ENCODE measurements at regions not wholly inside any gene's neighbourhood (a gene's known extent, or its start where the extent isn't known, plus 50 kb on each side); places are given as distances from the start of the nearest gene placed in this dataset.

GRCh38 chr5:146959360-146959759 is 80.8 kb upstream of the PPP2R2B start:
- H3K27me3 ChIP-seq (ENCODE audit: insufficient read depth, low read length, poor library complexity, severe bottlenecking) = no peaks in the 10 kb centered on the region
- CTCF ChIA-PET = interaction anchor here (1.5 kb wide), 1 partner anchor 297 kb away, joined by 4 read pairs; no protein-coding TSS in a partner anchor
- H3K4me3 ChIP-seq (ENCODE audit: low read length) = no peak overlapping the region
- H3K9me3 ChIP-seq (ENCODE audit: low read length) = no peaks in the 10 kb centered on the region
- Mint-ChIP-seq H3K4me3 (no peak overlapping the region), H3K9me3 (no peaks in the 10 kb centered on the region), H3K27me3 (peaks cover 5 to 17% of the 10 kb centered on the region in 2 donors), H3K27ac (peak overlapping the region in 1 of 8 donors; percentile 39), H3K4me1 (no peaks in the 10 kb centered on the region), H3K36me3 (no peaks in the 10 kb centered on the region)
- no peaks in the 10 kb centered on the region for H3K4me1 ChIP-seq (ENCODE audit: insufficient read depth, low read length)
- H3K36me3 ChIP-seq (ENCODE audit: insufficient read depth, low read length) = no peaks in the 10 kb centered on the region
- POLR2A ChIA-PET = no interaction called here
- no peak overlapping the region for H3K27ac ChIP-seq (ENCODE audit: low read depth, low read length)
- DNase-seq = no peak

- DNase-seq = no peak
- no peaks in the 10 kb centered on the region for H3K36me3 Mint-ChIP-seq
- Histone ChIP-seq H3K36me3 (ENCODE audit: insufficient read depth, low read length) (no peaks in the 10 kb centered on the region), H3K4me3 (ENCODE audit: low read length) (no peak overlapping the region), H3K4me1 (ENCODE audit: insufficient read depth, low read length) (no peaks in the 10 kb centered on the region), H3K9me3 (ENCODE audit: low read length) (no peaks in the 10 kb centered on the region), H3K27ac (ENCODE audit: low read depth, low read length) (no peak overlapping the region), H3K27me3 (ENCODE audit: insufficient read depth, low read length, poor library complexity, severe bottlenecking) (no peaks in the 10 kb centered on the region)
- H3K4me3 Mint-ChIP-seq = no peak overlapping the region
- H3K9me3 Mint-ChIP-seq = no peaks in the 10 kb centered on the region
- no peak overlapping the region for H3K27ac Mint-ChIP-seq
- ChIA-PET POLR2A (no interaction called here), CTCF (interaction anchor here (1.7 to 6.8 kb wide), 3 partner anchors 300 to 420 kb away, joined by 8 to 87 read pairs (median 36); no protein-coding TSS in a partner anchor)
- no peaks in the 10 kb centered on the region for H3K4me1 Mint-ChIP-seq
- H3K27me3 Mint-ChIP-seq = peaks cover 5 to 8% of the 10 kb centered on the region in 2 donors
Measured at GRCh38 chr5:146962801-146963355, 84.3 kb upstream of the PPP2R2B start.

- H3K4me3 ChIP-seq (ENCODE audit: low read length) = no peak overlapping the region
- Mint-ChIP-seq H3K4me1 (no peaks in the 10 kb centered on the region), H3K27me3 (peaks cover 0 to 2% of the 10 kb centered on the region in 2 donors), H3K36me3 (no peaks in the 10 kb centered on the region), H3K9me3 (no peaks in the 10 kb centered on the region), H3K4me3 (no peak overlapping the region), H3K27ac (no peak overlapping the region)
- H3K4me1 ChIP-seq (ENCODE audit: insufficient read depth, low read length) = no peaks in the 10 kb centered on the region
- CTCF ChIA-PET = interaction anchor here (0.7 to 6.8 kb wide), 33 partner anchors 10 to 445 kb away, joined by 3 to 87 read pairs (median 5); partner anchors contain the start of gene PPP2R2B
- H3K27me3 ChIP-seq (ENCODE audit: insufficient read depth, low read length, poor library complexity, severe bottlenecking) = no peaks in the 10 kb centered on the region
- POLR2A ChIA-PET = no interaction called here
- no peaks in the 10 kb centered on the region for H3K9me3 ChIP-seq (ENCODE audit: low read length)
- H3K27ac ChIP-seq (ENCODE audit: low read depth, low read length) = no peak overlapping the region
- peak; percentile 20 to 57 (median 55) for DNase-seq
- no peaks in the 10 kb centered on the region for H3K36me3 ChIP-seq (ENCODE audit: insufficient read depth, low read length)
Measured at GRCh38 chr5:146965761-146966659, 87.5 kb upstream of the PPP2R2B start.

GRCh38 chr5:146967646-146968045 is 89.1 kb upstream of the PPP2R2B start:
- Mint-ChIP-seq H3K27me3 (peaks cover 2 to 3% of the 10 kb centered on the region in 2 donors), H3K36me3 (no peaks in the 10 kb centered on the region), H3K9me3 (no peaks in the 10 kb centered on the region), H3K27ac (peak overlapping the region in 1 of 8 donors; percentile 81), H3K4me1 (no peaks in the 10 kb centered on the region), H3K4me3 (no peak overlapping the region)
- ChIA-PET POLR2A (no interaction called here), CTCF (interaction anchor here (1.8 to 6.8 kb wide), 5 partner anchors 221 to 433 kb away, joined by 4 to 87 read pairs (median 33); no protein-coding TSS in a partner anchor)
- no peak overlapping the region for H3K4me3 ChIP-seq (ENCODE audit: low read length)
- H3K9me3 ChIP-seq (ENCODE audit: low read length) = no peaks in the 10 kb centered on the region
- no peak overlapping the region for H3K27ac ChIP-seq (ENCODE audit: low read depth, low read length)
- H3K27me3 ChIP-seq (ENCODE audit: insufficient read depth, low read length, poor library complexity, severe bottlenecking) = no peaks in the 10 kb centered on the region
- H3K36me3 ChIP-seq (ENCODE audit: insufficient read depth, low read length) = no peaks in the 10 kb centered on the region
- no peak for DNase-seq
- H3K4me1 ChIP-seq (ENCODE audit: insufficient read depth, low read length) = no peaks in the 10 kb centered on the region

- H3K27me3 Mint-ChIP-seq = peaks cover 3 to 16% of the 10 kb centered on the region in 2 donors
- POLR2A ChIA-PET = no interaction called here
Measured at GRCh38 chr5:146971401-146971800, 92.8 kb upstream of the PPP2R2B start.

GRCh38 chr5:146986469-146986868 is 107.9 kb upstream of the PPP2R2B start:
- CTCF ChIA-PET = no interaction called here

More at GRCh38 chr5:146971401-146971800, 92.8 kb upstream of the PPP2R2B start:
- Mint-ChIP-seq H3K27ac (no peak overlapping the region), H3K36me3 (no peaks in the 10 kb centered on the region), H3K9me3 (no peaks in the 10 kb centered on the region), H3K4me1 (no peaks in the 10 kb centered on the region), H3K4me3 (no peak overlapping the region)
- CTCF ChIA-PET = no interaction called here
- Histone ChIP-seq H3K27ac (ENCODE audit: low read depth, low read length) (no peak overlapping the region), H3K27me3 (ENCODE audit: insufficient read depth, low read length, poor library complexity, severe bottlenecking) (no peaks in the 10 kb centered on the region), H3K4me1 (ENCODE audit: insufficient read depth, low read length) (no peaks in the 10 kb centered on the region), H3K4me3 (ENCODE audit: low read length) (no peak overlapping the region), H3K9me3 (ENCODE audit: low read length) (no peaks in the 10 kb centered on the region), H3K36me3 (ENCODE audit: insufficient read depth, low read length) (no peaks in the 10 kb centered on the region)
- no peak for DNase-seq

GRCh38 chr5:146993876-146994530 is 115.4 kb upstream of the PPP2R2B start:
- Histone ChIP-seq H3K4me1 (ENCODE audit: insufficient read depth, low read length) (no peaks in the 10 kb centered on the region), H3K27me3 (ENCODE audit: insufficient read depth, low read length, poor library complexity, severe bottlenecking) (no peaks in the 10 kb centered on the region), H3K4me3 (ENCODE audit: low read length) (no peak overlapping the region), H3K36me3 (ENCODE audit: insufficient read depth, low read length) (no peaks in the 10 kb centered on the region), H3K9me3 (ENCODE audit: low read length) (no peaks in the 10 kb centered on the region), H3K27ac (ENCODE audit: low read depth, low read length) (no peak overlapping the region)
- H3K9me3 Mint-ChIP-seq = peaks cover 4 to 11% (median 6%) of the 10 kb centered on the region in 5 donors
- DNase-seq = no peak
- no peaks in the 10 kb centered on the region for H3K4me1 Mint-ChIP-seq
- peaks cover 0 to 5% (median 0%) of the 10 kb centered on the region in 3 donors for H3K36me3 Mint-ChIP-seq
- CTCF ChIA-PET = no interaction called here
- H3K27me3 Mint-ChIP-seq = peaks cover 6 to 8% of the 10 kb centered on the region in 2 donors
- no peak overlapping the region for H3K4me3 Mint-ChIP-seq
- no peak overlapping the region for H3K27ac Mint-ChIP-seq
- POLR2A ChIA-PET = no interaction called here

More at GRCh38 chr5:146986469-146986868, 107.9 kb upstream of the PPP2R2B start:
- Histone ChIP-seq H3K9me3 (ENCODE audit: low read length) (no peaks in the 10 kb centered on the region), H3K4me1 (ENCODE audit: insufficient read depth, low read length) (no peaks in the 10 kb centered on the region), H3K27me3 (ENCODE audit: insufficient read depth, low read length, poor library complexity, severe bottlenecking) (peaks cover 3% of the 10 kb centered on the region), H3K4me3 (ENCODE audit: low read length) (no peak overlapping the region), H3K36me3 (ENCODE audit: insufficient read depth, low read length) (no peaks in the 10 kb centered on the region), H3K27ac (ENCODE audit: low read depth, low read length) (no peak overlapping the region)
- DNase-seq = no peak
- Mint-ChIP-seq H3K4me1 (no peaks in the 10 kb centered on the region), H3K27ac (no peak overlapping the region), H3K27me3 (peaks cover 10 to 50% of the 10 kb centered on the region in 2 donors), H3K36me3 (peaks cover 0 to 9% (median 4%) of the 10 kb centered on the region in 3 donors), H3K9me3 (peaks cover 25 to 38% (median 32%) of the 10 kb centered on the region in 5 donors), H3K4me3 (no peak overlapping the region)
- POLR2A ChIA-PET = no interaction called here

- POLR2A ChIA-PET = no interaction called here
- Histone ChIP-seq H3K36me3 (ENCODE audit: insufficient read depth, low read length) (no peaks in the 10 kb centered on the region), H3K9me3 (ENCODE audit: low read length) (no peaks in the 10 kb centered on the region), H3K4me3 (ENCODE audit: low read length) (no peak overlapping the region), H3K27me3 (ENCODE audit: insufficient read depth, low read length, poor library complexity, severe bottlenecking) (no peaks in the 10 kb centered on the region), H3K4me1 (ENCODE audit: insufficient read depth, low read length) (no peaks in the 10 kb centered on the region), H3K27ac (ENCODE audit: low read depth, low read length) (no peak overlapping the region)
- Mint-ChIP-seq H3K27me3 (peaks cover 4 to 10% of the 10 kb centered on the region in 2 donors), H3K9me3 (peaks cover 0 to 2% (median 0%) of the 10 kb centered on the region in 5 donors), H3K4me3 (no peak overlapping the region), H3K36me3 (no peaks in the 10 kb centered on the region), H3K4me1 (no peaks in the 10 kb centered on the region), H3K27ac (peak overlapping the region in 1 of 8 donors; percentile 34)
- no peak for DNase-seq
- CTCF ChIA-PET = no interaction called here
Measured at GRCh38 chr5:146995878-146996277, 117.3 kb upstream of the PPP2R2B start.
